ENCODE measurements at regions not wholly inside any gene's neighbourhood (a gene's known extent, or its start where the extent isn't known, plus 50 kb on each side); places are given as distances from the start of the nearest gene placed in this dataset.

DNA sequence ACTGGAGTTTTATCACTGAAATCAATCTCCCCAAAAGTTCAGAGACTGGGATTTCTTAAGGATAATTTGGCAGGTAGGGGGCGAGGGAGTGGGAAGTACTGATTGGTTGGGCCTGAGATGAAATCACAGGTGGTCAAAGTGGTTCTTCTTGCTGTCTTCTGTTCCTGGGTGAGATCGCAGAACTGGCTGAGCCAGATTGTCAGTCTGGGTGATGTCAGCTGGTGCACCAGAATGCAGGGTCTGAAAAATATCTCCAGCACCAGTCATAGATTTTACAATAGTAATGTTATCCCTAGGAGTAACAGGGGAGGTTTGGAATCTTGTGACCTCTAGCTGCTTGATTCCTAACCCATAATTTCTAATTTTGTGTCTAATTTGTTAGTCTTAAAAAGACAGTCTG is 86.7 kb upstream of the SLC25A36 start:
- peaks cover 0 to 3% (median 0%) of the 10 kb centered on the region in 4 donors for H3K9me3 ChIP-seq (ENCODE audit: control insufficient read depth in 4 of 4, insufficient read depth in 3 of 4, low read length in 3 of 4)
- H3K27ac ChIP-seq (ENCODE audit: low read depth in 1 of 2, low read length in 1 of 2), result no peak overlapping the region
- no peak overlapping the region for H3K4me3 ChIP-seq
- DNase-seq (no peak), ATAC-seq (ENCODE audit: insufficient read depth, low FRiP score) (no peak)
- H3K4me1 ChIP-seq (ENCODE audit: control insufficient read depth in 5 of 5, insufficient read depth in 5 of 5, low read length in 5 of 5), result no peaks in the 10 kb centered on the region
- H3K36me3 ChIP-seq (ENCODE audit: control insufficient read depth in 4 of 4, insufficient read depth in 4 of 4, low read length in 4 of 4), result no peaks in the 10 kb centered on the region
- TF ChIP-seq, protein P1, sequence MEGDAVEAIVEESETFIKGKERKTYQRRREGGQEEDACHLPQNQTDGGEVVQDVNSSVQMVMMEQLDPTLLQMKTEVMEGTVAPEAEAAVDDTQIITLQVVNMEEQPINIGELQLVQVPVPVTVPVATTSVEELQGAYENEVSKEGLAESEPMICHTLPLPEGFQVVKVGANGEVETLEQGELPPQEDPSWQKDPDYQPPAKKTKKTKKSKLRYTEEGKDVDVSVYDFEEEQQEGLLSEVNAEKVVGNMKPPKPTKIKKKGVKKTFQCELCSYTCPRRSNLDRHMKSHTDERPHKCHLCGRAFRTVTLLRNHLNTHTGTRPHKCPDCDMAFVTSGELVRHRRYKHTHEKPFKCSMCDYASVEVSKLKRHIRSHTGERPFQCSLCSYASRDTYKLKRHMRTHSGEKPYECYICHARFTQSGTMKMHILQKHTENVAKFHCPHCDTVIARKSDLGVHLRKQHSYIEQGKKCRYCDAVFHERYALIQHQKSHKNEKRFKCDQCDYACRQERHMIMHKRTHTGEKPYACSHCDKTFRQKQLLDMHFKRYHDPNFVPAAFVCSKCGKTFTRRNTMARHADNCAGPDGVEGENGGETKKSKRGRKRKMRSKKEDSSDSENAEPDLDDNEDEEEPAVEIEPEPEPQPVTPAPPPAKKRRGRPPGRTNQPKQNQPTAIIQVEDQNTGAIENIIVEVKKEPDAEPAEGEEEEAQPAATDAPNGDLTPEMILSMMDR (IDR thresholded peaks at IDR 0.05; ENCODE audit: control extremely low read depth, extremely low read depth), result no peak
- WGBS, 2 donors, result 79 to 86% methylated on average over 2 of the region's 2 CpGs
- no peak overlapping the region for H3K9ac ChIP-seq (ENCODE audit: insufficient read depth in 1 of 2, low read length in 2 of 2)
- H3K27me3 ChIP-seq (ENCODE audit: control insufficient read depth in 3 of 3, insufficient read depth in 3 of 3, low read length in 2 of 3), result no peaks in the 10 kb centered on the region

DNA sequence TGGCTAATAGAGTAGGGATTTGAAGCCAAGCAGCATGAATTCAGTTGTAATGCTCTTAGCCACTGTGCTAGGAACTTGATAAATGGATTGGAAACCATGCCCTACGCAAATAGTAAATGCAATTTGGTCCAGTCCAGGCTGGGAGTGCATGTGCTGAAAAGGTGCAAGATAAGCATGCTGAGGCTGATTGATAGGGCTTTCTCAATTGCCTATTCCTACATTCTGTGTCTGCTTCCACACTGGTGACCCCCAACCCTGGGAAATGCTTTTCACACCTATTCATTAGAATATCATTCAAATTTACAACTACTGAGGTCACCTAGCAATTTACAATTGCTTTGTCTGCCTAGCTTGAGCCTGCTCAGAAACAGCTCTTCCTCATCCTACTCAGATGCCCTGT is 84.7 kb upstream of the SLC25A36 start:
- H3K27ac ChIP-seq (ENCODE audit: low read depth in 1 of 2, low read length in 1 of 2), result no peak overlapping the region
- ATAC-seq (ENCODE audit: insufficient read depth, low FRiP score), result no peak
- H3K9ac ChIP-seq (ENCODE audit: insufficient read depth in 1 of 2, low read length in 2 of 2), result no peak overlapping the region
- H3K4me3 ChIP-seq, result no peak overlapping the region
- DNase-seq, result no peak
- TF ChIP-seq, protein P1 (IDR thresholded peaks at IDR 0.05; ENCODE audit: control extremely low read depth, extremely low read depth), result no peak
- no peaks in the 10 kb centered on the region for H3K4me1 ChIP-seq (ENCODE audit: control insufficient read depth in 5 of 5, insufficient read depth in 5 of 5, low read length in 5 of 5)
- no peaks in the 10 kb centered on the region for H3K27me3 ChIP-seq (ENCODE audit: control insufficient read depth in 3 of 3, insufficient read depth in 3 of 3, low read length in 2 of 3)
- peaks cover 0 to 3% (median 0%) of the 10 kb centered on the region in 4 donors for H3K9me3 ChIP-seq (ENCODE audit: control insufficient read depth in 4 of 4, insufficient read depth in 3 of 4, low read length in 3 of 4)
- 86 to 92% methylated on average over 1 of the region's 1 CpG for WGBS, 2 donors
- no peaks in the 10 kb centered on the region for H3K36me3 ChIP-seq (ENCODE audit: control insufficient read depth in 4 of 4, insufficient read depth in 4 of 4, low read length in 4 of 4)

DNA sequence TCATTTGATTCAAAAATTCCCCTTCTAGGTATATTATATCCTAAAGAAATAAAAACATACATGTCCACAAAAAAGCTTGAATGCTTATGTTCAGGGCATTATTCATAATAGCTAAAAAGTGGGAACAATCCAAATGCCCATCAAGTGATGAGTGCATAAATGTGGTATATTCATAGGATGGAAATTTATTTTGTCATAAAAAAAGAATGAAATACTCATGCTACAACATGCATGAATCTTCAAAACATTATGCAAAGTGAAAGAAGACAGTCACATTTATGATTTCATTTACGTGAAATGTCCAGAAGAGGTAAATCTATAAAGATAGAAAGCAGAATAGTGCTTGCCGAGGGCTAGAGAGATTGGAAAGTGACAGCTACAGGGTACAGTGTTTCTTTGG is 83.6 kb upstream of the SLC25A36 start:
- Histone ChIP-seq H3K9ac (ENCODE audit: insufficient read depth in 1 of 2, low read length in 2 of 2) (no peak overlapping the region), H3K4me1 (ENCODE audit: control insufficient read depth in 5 of 5, insufficient read depth in 5 of 5, low read length in 5 of 5) (no peaks in the 10 kb centered on the region), H3K27ac (ENCODE audit: low read depth in 1 of 2, low read length in 1 of 2) (no peak overlapping the region), H3K27me3 (ENCODE audit: control insufficient read depth in 3 of 3, insufficient read depth in 3 of 3, low read length in 2 of 3) (no peaks in the 10 kb centered on the region), H3K36me3 (ENCODE audit: control insufficient read depth in 4 of 4, insufficient read depth in 4 of 4, low read length in 4 of 4) (no peaks in the 10 kb centered on the region), H3K9me3 (ENCODE audit: control insufficient read depth in 4 of 4, insufficient read depth in 3 of 4, low read length in 3 of 4) (peaks cover 0 to 3% (median 0%) of the 10 kb centered on the region in 4 donors), H3K4me3 (no peak overlapping the region)
- WGBS, 2 donors, result 94 to 97% methylated on average over 2 of the region's 2 CpGs
- ATAC-seq (ENCODE audit: insufficient read depth, low FRiP score) (no peak), DNase-seq (no peak)
- TF ChIP-seq, protein P1 (IDR thresholded peaks at IDR 0.05; ENCODE audit: control extremely low read depth, extremely low read depth), result no peak
